Glomerular visceral epithelial cell (primary cell): ENCODE measurements at regions not wholly inside any gene's neighbourhood (a gene's known extent, or its start where the extent isn't known, plus 50 kb on each side); places are given as distances from the start of the nearest gene placed in this dataset.

Source experiments
- DNase-seq: peaks from one replicate; pipeline ENCODE4 v3.0.0-alpha.2; 2016; ENCODE audit errors: extremely low spot score

GRCh38 chr9:90095682-90096081, 490.9 kb downstream of the GADD45G start:
- no peak for DNase-seq

- DNase-seq, result no peak
Observed at GRCh38 chr9:90097237-90097636, 492.4 kb downstream of the GADD45G start.

GRCh38 chr9:90098408-90098807, 493.6 kb downstream of the GADD45G start:
- no peak for DNase-seq

GRCh38 chr9:90099262-90099963, 494.6 kb downstream of the GADD45G start:
- no peak for DNase-seq

GRCh38 chr9:90100014-90100413, 495.2 kb downstream of the GADD45G start:
- DNase-seq, result no peak

- DNase-seq, result peak; percentile 77
Observed at GRCh38 chr9:90102292-90102901, 497.6 kb downstream of the GADD45G start.

GRCh38 chr9:90103771-90104170, 499.0 kb downstream of the GADD45G start:
- no peak for DNase-seq

- no peak for DNase-seq
Observed at GRCh38 chr9:90105773-90106172, 501.0 kb downstream of the GADD45G start.

- peak; percentile 7 for DNase-seq
Observed at GRCh38 chr9:90107040-90107725, 502.4 kb downstream of the GADD45G start.

GRCh38 chr9:90107726-90108655, 503.2 kb downstream of the GADD45G start:
- no peak for DNase-seq

- DNase-seq, result no peak
Observed at GRCh38 chr9:90112788-90113187, 508.0 kb downstream of the GADD45G start.

- DNase-seq, result no peak
Observed at GRCh38 chr9:90114641-90115425, 510.0 kb downstream of the GADD45G start.

- no peak for DNase-seq
Observed at GRCh38 chr9:90121762-90122161, 517.0 kb downstream of the GADD45G start.

GRCh38 chr9:90124961-90125360, 517.7 kb downstream of the DIRAS2 start:
- DNase-seq, result no peak

GRCh38 chr9:90127923-90128322, 514.7 kb downstream of the DIRAS2 start:
- DNase-seq, result no peak

- no peak for DNase-seq
Observed at GRCh38 chr9:90128587-90129190, 513.9 kb downstream of the DIRAS2 start.

GRCh38 chr9:90129446-90129845, 513.2 kb downstream of the DIRAS2 start:
- no peak for DNase-seq

GRCh38 chr9:90131568-90131967, 511.1 kb downstream of the DIRAS2 start:
- DNase-seq, result no peak

- no peak for DNase-seq
Observed at GRCh38 chr9:90132866-90133265, 509.8 kb downstream of the DIRAS2 start.

GRCh38 chr9:90137801-90138200, 504.8 kb downstream of the DIRAS2 start:
- no peak for DNase-seq
